ENCODE measurements at regions not wholly inside any gene's neighbourhood (a gene's known extent, or its start where the extent isn't known, plus 50 kb on each side); places are given as distances from the start of the nearest gene placed in this dataset.
"Not testable (repeated sequence)": the region's sequence is repeated elsewhere in the genome, so short reads cannot be mapped to it uniquely, and the experiment has no call there.

- not testable (repeated sequence) for TF ChIP-seq EZH2 (IDR thresholded peaks at IDR 0.05); POLR2AphosphoS5 (IDR thresholded peaks at IDR 0.05; ENCODE audit: borderline replicate concordance, low read depth, low read length)
These were observed 90.2 kb upstream of the RBM19 start for GRCh38 chr12:114056351-114056750.

Data from SK-N-MC (cell line).